Activated T-cell treated with anti-CD3 and anti-CD28 coated beads, Interleukin-2, amount 50 U/mL, for 24 hours (primary cell): ENCODE measurements at regions not wholly inside any gene's neighbourhood (a gene's known extent, or its start where the extent isn't known, plus 50 kb on each side); places are given as distances from the start of the nearest gene placed in this dataset.

Source experiments
- DNase-seq: peaks from one replicate; pipeline ENCODE4 v3.0.0-alpha.2; 2020
- H3K27ac Mint-ChIP-seq: 2 replicates; pipeline ENCODE4 v1.8.0; 2020; ENCODE audit warnings: mild to moderate bottlenecking, mixed read lengths
- H3K27me3 Mint-ChIP-seq: 2 replicates; pipeline ENCODE4 v1.8.0; 2020; ENCODE audit warnings: mixed read lengths
- H3K36me3 Mint-ChIP-seq: 2 replicates; pipeline ENCODE4 v1.8.0; 2020; ENCODE audit warnings: low read depth, mixed read lengths
- H3K4me1 Mint-ChIP-seq: 2 replicates; pipeline ENCODE4 v1.8.0; 2020; ENCODE audit warnings: low read depth, mixed read lengths
- H3K4me3 Mint-ChIP-seq: 2 replicates; pipeline ENCODE4 v1.8.0; 2020; ENCODE audit warnings: mild to moderate bottlenecking, moderate library complexity, mixed read lengths
- H3K9me3 Mint-ChIP-seq: 2 replicates; pipeline ENCODE4 v1.8.0; 2020; ENCODE audit warnings: mixed read lengths

GRCh38 chr12:115489253-115489652 is 788.2 kb downstream of the MED13L start:
- peaks cover 12% of the 10 kb centered on the region for H3K9me3 Mint-ChIP-seq

GRCh38 chr12:115485967-115486366 is 791.5 kb downstream of the MED13L start:
- DNase-seq: no peak
- Mint-ChIP-seq H3K9me3 (peaks cover 7% of the 10 kb centered on the region), H3K27me3 (no peaks in the 10 kb centered on the region), H3K4me3 (no peak overlapping the region), H3K36me3 (no peaks in the 10 kb centered on the region), H3K27ac (no peak overlapping the region), H3K4me1 (no peaks in the 10 kb centered on the region)

More at GRCh38 chr12:115489253-115489652, 788.2 kb downstream of the MED13L start:
- Mint-ChIP-seq H3K27ac (no peak overlapping the region), H3K4me3 (no peak overlapping the region), H3K27me3 (no peaks in the 10 kb centered on the region), H3K4me1 (no peaks in the 10 kb centered on the region), H3K36me3 (no peaks in the 10 kb centered on the region)
- DNase-seq: no peak

- no peak overlapping the region for H3K27ac Mint-ChIP-seq
- H3K27me3 Mint-ChIP-seq: no peaks in the 10 kb centered on the region
- H3K4me3 Mint-ChIP-seq: no peak overlapping the region
- no peaks in the 10 kb centered on the region for H3K4me1 Mint-ChIP-seq
- H3K36me3 Mint-ChIP-seq: no peaks in the 10 kb centered on the region
- H3K9me3 Mint-ChIP-seq: peaks cover 9% of the 10 kb centered on the region
- no peak for DNase-seq
Measured at GRCh38 chr12:115485503-115485902, 792.0 kb downstream of the MED13L start.

GRCh38 chr12:115482943-115483342 is 794.5 kb downstream of the MED13L start:
- no peaks in the 10 kb centered on the region for H3K36me3 Mint-ChIP-seq
- DNase-seq: no peak
- H3K27ac Mint-ChIP-seq: no peak overlapping the region
- no peak overlapping the region for H3K4me3 Mint-ChIP-seq
- H3K9me3 Mint-ChIP-seq: peaks cover 7% of the 10 kb centered on the region
- no peaks in the 10 kb centered on the region for H3K4me1 Mint-ChIP-seq
- no peaks in the 10 kb centered on the region for H3K27me3 Mint-ChIP-seq

GRCh38 chr12:115481141-115481540 is 796.4 kb downstream of the MED13L start:
- Mint-ChIP-seq H3K9me3 (peaks cover 13% of the 10 kb centered on the region), H3K4me1 (no peaks in the 10 kb centered on the region), H3K27ac (no peak overlapping the region)

GRCh38 chr12:115478505-115478904 is 794.5 kb upstream of the TBX3 start:
- no peaks in the 10 kb centered on the region for H3K27me3 Mint-ChIP-seq
- DNase-seq: no peak
- peaks cover 12% of the 10 kb centered on the region for H3K9me3 Mint-ChIP-seq
- no peaks in the 10 kb centered on the region for H3K36me3 Mint-ChIP-seq
- H3K4me3 Mint-ChIP-seq: no peak overlapping the region
- H3K4me1 Mint-ChIP-seq: no peaks in the 10 kb centered on the region
- H3K27ac Mint-ChIP-seq: no peak overlapping the region

More at GRCh38 chr12:115481141-115481540, 796.4 kb downstream of the MED13L start:
- DNase-seq: no peak
- no peaks in the 10 kb centered on the region for H3K27me3 Mint-ChIP-seq
- H3K36me3 Mint-ChIP-seq: no peaks in the 10 kb centered on the region
- no peak overlapping the region for H3K4me3 Mint-ChIP-seq

- DNase-seq: no peak
- no peaks in the 10 kb centered on the region for H3K4me1 Mint-ChIP-seq
- H3K27ac Mint-ChIP-seq: no peak overlapping the region
- peaks cover 9% of the 10 kb centered on the region for H3K9me3 Mint-ChIP-seq
- H3K36me3 Mint-ChIP-seq: no peaks in the 10 kb centered on the region
- no peak overlapping the region for H3K4me3 Mint-ChIP-seq
- H3K27me3 Mint-ChIP-seq: peaks cover 1% of the 10 kb centered on the region
Measured at GRCh38 chr12:115474539-115475353, 790.8 kb upstream of the TBX3 start.

- H3K27ac Mint-ChIP-seq: no peak overlapping the region
- H3K9me3 Mint-ChIP-seq: peaks cover 11% of the 10 kb centered on the region
Measured at GRCh38 chr12:115473257-115473956, 789.4 kb upstream of the TBX3 start.

GRCh38 chr12:115472852-115473251 is 788.9 kb upstream of the TBX3 start:
- Mint-ChIP-seq H3K4me1 (no peaks in the 10 kb centered on the region), H3K36me3 (no peaks in the 10 kb centered on the region), H3K4me3 (no peak overlapping the region), H3K27ac (no peak overlapping the region), H3K27me3 (peaks cover 4% of the 10 kb centered on the region), H3K9me3 (peaks cover 11% of the 10 kb centered on the region)
- no peak for DNase-seq

More at GRCh38 chr12:115473257-115473956, 789.4 kb upstream of the TBX3 start:
- no peak for DNase-seq
- H3K27me3 Mint-ChIP-seq: peaks cover 4% of the 10 kb centered on the region
- H3K36me3 Mint-ChIP-seq: no peaks in the 10 kb centered on the region
- no peaks in the 10 kb centered on the region for H3K4me1 Mint-ChIP-seq
- H3K4me3 Mint-ChIP-seq: no peak overlapping the region

- no peak for DNase-seq
- Mint-ChIP-seq H3K27me3 (peaks cover 4% of the 10 kb centered on the region), H3K9me3 (peaks cover 5% of the 10 kb centered on the region), H3K27ac (no peak overlapping the region), H3K4me1 (no peaks in the 10 kb centered on the region), H3K4me3 (no peak overlapping the region), H3K36me3 (no peaks in the 10 kb centered on the region)
Measured at GRCh38 chr12:115470977-115471376, 787.0 kb upstream of the TBX3 start.

- H3K27me3 Mint-ChIP-seq: peaks cover 4% of the 10 kb centered on the region
- no peaks in the 10 kb centered on the region for H3K4me1 Mint-ChIP-seq
- no peak overlapping the region for H3K27ac Mint-ChIP-seq
- no peaks in the 10 kb centered on the region for H3K36me3 Mint-ChIP-seq
- H3K4me3 Mint-ChIP-seq: no peak overlapping the region
- no peak for DNase-seq
- H3K9me3 Mint-ChIP-seq: peaks cover 2% of the 10 kb centered on the region
Measured at GRCh38 chr12:115470526-115470925, 786.6 kb upstream of the TBX3 start.

GRCh38 chr12:115468087-115468510 is 784.1 kb upstream of the TBX3 start:
- Mint-ChIP-seq H3K36me3 (no peaks in the 10 kb centered on the region), H3K27ac (no peak overlapping the region), H3K9me3 (peaks cover 2% of the 10 kb centered on the region), H3K4me3 (no peak overlapping the region), H3K4me1 (no peaks in the 10 kb centered on the region), H3K27me3 (peaks cover 4% of the 10 kb centered on the region)
- no peak for DNase-seq

- no peak for DNase-seq
- peaks cover 4% of the 10 kb centered on the region for H3K27me3 Mint-ChIP-seq
- H3K27ac Mint-ChIP-seq: no peak overlapping the region
- H3K36me3 Mint-ChIP-seq: no peaks in the 10 kb centered on the region
- H3K9me3 Mint-ChIP-seq: peaks cover 2% of the 10 kb centered on the region
- H3K4me3 Mint-ChIP-seq: no peak overlapping the region
- H3K4me1 Mint-ChIP-seq: no peaks in the 10 kb centered on the region
Measured at GRCh38 chr12:115467531-115467930, 783.6 kb upstream of the TBX3 start.

GRCh38 chr12:115466076-115466475 is 782.1 kb upstream of the TBX3 start:
- no peak for DNase-seq
- Mint-ChIP-seq H3K4me1 (no peaks in the 10 kb centered on the region), H3K4me3 (no peak overlapping the region), H3K27me3 (peaks cover 4% of the 10 kb centered on the region), H3K36me3 (no peaks in the 10 kb centered on the region), H3K27ac (no peak overlapping the region), H3K9me3 (peaks cover 7% of the 10 kb centered on the region)

- Mint-ChIP-seq H3K4me1 (no peaks in the 10 kb centered on the region), H3K36me3 (no peaks in the 10 kb centered on the region), H3K27me3 (peaks cover 1% of the 10 kb centered on the region), H3K9me3 (peaks cover 7% of the 10 kb centered on the region), H3K27ac (no peak overlapping the region), H3K4me3 (no peak overlapping the region)
- DNase-seq: no peak
Measured at GRCh38 chr12:115464661-115465060, 780.7 kb upstream of the TBX3 start.
